SKM-1 treated with dmso at 0.1 percent for 144 hours (cell line): ENCODE measurements at regions not wholly inside any gene's neighbourhood (a gene's known extent, or its start where the extent isn't known, plus 50 kb on each side); places are given as distances from the start of the nearest gene placed in this dataset.
"Not testable (repeated sequence)": the region's sequence is repeated elsewhere in the genome, so short reads cannot be mapped to it uniquely, and the experiment has no call there.

ENCODE experiments used
- DNase-seq: peaks from one replicate; lab custom pipeline; 2025; ENCODE audit not compliant: unreplicated experiment; lab: John Stamatoyannopoulos, UW

GRCh38 chr6:144898052-144898689 lies 613.0 kb downstream of the UTRN start:
- no peak for DNase-seq

DNA sequence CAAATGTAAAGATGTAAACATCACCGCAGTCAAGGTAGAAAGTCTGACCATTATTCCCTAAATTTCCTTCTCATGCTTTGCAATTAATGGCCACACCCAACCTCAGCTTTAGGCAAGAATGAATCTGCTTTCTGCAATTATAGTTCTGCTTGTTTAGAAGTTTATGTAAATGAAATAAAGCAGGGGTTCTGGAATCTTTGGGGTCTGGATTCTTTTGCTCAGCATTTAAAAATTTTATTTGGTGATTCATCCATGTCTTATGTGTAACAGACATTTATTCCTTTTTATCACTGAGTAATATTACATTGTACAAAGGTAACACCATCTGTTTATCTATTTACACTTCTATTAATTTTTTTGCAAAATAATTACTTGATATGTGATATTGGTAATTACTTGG lies 613.6 kb downstream of the UTRN start:
- DNase-seq, result no peak

- DNase-seq, result no peak
Measured at GRCh38 chr6:144899161-144899560, 614.0 kb downstream of the UTRN start.

DNA sequence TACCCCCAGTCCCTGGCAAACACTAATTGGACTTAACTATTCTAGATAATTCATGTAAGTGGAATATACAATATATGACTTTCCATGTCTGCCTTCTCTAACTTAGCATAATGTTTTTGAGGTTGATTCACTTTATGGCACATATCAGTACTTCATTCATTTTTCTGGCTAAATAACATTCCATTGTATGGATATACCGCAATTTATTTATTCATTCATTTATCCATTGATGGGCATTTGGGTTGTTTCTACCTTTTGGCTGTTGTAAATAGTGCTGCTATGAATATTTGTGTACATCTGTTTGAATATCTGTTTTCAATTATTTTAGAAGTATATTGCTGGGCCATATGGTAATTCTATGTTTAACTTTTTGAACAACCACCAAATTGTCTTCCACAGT lies 616.3 kb downstream of the UTRN start:
- DNase-seq, result no peak

- no peak for DNase-seq
Measured at GRCh38 chr6:144908004-144908403, 622.9 kb downstream of the UTRN start.

GRCh38 chr6:144909753-144910285 lies 624.7 kb downstream of the UTRN start:
- no peak for DNase-seq

DNA sequence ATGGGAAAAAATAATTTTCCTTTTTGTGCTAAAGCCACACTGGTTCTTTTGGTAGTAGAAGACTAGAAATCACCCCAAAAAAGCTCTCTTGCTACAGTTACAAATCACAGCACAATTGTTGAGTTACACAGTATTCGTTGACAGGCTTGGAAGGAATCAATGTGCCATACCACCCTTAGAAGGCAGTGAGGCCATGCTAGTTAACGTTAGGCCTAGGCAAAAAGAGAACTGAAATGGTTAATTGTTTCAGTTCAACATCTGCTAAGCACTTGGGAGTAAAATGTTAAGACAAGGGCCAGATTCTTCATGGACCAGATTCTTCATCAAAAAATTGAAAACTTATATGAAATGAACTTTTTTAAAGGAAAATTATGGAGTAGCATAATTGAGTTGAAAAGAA lies 626.2 kb downstream of the UTRN start:
- no peak for DNase-seq

DNA sequence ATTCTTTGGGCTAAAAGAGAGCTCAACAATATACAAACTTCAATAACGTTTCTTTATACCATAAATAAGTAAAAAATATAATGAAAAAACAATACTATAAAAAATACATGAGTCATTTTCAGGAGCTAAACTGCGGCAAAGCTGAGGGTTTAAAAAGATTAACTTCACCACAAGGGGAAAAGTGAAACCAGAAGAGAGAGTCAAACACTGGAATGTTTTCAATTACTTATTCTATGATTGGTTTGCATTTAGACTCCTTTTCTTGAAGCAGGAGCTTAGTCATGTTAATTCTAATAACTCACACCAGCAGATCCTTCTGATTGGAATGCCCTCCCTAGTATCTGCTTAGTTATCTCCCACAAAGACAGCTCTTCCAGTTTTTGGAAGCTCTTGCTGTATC lies 627.3 kb downstream of the UTRN start:
- no peak for DNase-seq

GRCh38 chr6:144918073-144918472 lies 632.9 kb downstream of the UTRN start:
- no peak for DNase-seq

- no peak for DNase-seq
Measured at GRCh38 chr6:144919560-144919959, 634.4 kb downstream of the UTRN start.

GRCh38 chr6:144920391-144920961 lies 635.3 kb downstream of the UTRN start:
- no peak for DNase-seq

DNA sequence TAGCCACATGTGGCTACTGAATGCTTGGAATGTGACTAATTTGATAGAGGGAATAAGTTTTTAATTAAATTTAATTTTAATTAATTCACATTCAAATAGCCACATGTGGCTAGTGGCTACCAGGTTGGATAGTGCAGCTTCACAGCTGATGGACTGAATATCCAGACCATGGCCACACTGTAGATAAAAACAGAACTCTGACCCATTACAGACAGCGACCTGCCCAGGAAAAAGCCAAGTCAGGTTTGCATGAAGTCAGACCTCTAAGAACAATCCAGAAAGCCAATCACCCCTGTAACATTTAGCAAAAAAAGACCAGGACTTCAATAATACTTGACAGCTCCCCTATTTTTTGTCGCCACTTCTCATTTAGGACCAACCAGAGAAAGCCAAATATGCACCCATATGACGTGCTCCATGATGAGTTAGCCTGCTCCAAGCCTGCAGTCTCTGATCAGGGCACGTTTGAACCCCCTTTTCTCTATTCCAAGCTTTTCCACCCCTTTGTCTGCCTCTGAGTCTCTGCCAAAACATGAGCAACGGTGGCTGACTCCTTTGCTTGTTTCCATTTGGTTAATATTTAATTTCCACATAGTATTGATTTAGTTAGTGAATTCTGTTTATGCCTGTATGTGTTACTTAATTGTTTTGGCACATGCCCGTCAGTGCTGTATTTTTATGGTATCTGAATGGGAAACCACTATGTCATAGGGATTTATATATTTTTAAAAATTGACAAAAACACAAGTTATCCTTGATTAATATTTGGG lies 636.3 kb downstream of the UTRN start:
- DNase-seq, result no peak

- DNase-seq, result no peak
Measured at GRCh38 chr6:144922120-144922722, 637.1 kb downstream of the UTRN start.

GRCh38 chr6:144922771-144923490 lies 637.8 kb downstream of the UTRN start:
- DNase-seq, result not testable (repeated sequence)

DNA sequence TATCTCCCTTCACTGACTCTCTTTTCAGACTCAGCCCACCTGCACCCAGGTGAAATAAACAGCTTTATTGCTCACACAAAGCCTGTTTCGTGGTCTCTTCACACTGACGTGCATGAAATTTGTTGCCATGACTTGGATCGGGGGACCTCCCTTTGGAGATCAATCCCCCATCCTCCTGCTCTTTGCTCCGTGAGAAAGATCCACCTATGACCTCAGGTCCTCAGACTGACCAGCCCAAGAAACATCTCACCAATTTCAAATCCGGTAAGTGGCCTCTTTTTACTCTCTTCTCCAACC lies 638.3 kb downstream of the UTRN start:
- not testable (repeated sequence) for DNase-seq

GRCh38 chr6:144928847-144929246 lies 643.7 kb downstream of the UTRN start:
- no peak for DNase-seq

GRCh38 chr6:144929262-144929661 lies 644.1 kb downstream of the UTRN start:
- no peak for DNase-seq

- DNase-seq, result no peak
Measured at GRCh38 chr6:144931172-144932035, 646.3 kb downstream of the UTRN start.

GRCh38 chr6:144932621-144933020 lies 647.5 kb downstream of the UTRN start:
- no peak for DNase-seq

GRCh38 chr6:144935181-144935580 lies 650.0 kb downstream of the UTRN start:
- no peak for DNase-seq
